NCI-H187 treated with DMSO at 0.1 percent for 48 hours (cell line): ENCODE measurements at regions not wholly inside any gene's neighbourhood (a gene's known extent, or its start where the extent isn't known, plus 50 kb on each side); places are given as distances from the start of the nearest gene placed in this dataset.

ENCODE experiments used
- DNase-seq: peaks from one replicate; lab custom pipeline; 2025; lab: John Stamatoyannopoulos, UW

DNA sequence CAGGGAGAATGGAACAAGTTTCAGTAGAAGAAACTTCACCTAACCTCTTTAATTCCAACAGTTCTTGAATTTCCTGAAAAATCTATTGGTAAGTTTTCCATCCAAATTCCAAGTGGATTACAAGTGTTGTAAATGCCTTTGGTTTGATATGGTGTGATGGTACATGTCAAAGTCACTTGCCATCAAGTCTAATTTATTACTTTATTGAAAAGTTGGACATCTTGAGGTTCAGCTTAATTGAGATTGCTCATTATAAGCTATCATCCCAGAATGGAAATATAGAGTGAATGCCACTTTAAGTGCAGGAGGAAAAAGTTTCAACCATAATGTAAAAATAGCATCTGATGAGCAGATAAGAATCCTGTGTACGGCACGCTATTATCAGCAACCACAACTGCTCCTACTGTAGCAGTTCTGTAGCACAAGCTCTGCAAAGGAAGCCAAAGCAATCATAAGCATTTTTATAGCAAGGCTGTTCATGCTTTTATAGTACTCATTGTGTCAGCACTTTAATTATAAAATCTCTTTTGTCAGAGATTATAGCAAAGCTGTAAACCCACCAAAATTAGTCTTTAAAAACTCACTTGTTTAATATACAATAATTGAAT, 991.8 kb upstream of the PHF14 start:
- DNase-seq, result no peak

DNA sequence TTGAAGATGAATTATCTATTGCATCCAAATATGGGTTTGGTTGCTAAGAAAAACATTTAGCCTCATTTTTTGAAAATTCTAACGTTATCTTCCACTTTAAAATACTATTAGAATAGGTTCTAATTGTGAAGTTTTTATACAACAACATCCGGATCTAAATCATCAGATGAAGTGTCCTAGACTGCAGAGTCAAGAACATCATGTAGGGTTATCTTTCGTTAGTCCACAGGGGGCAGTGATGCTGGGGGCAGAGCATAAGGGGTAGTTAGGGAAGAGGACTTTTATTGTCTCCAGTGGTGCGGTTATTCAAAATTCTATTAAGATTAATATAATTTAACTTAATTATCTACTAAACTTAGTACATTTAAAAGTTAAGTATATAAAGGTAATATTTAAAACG, 990.6 kb upstream of the PHF14 start:
- DNase-seq, result no peak

DNA sequence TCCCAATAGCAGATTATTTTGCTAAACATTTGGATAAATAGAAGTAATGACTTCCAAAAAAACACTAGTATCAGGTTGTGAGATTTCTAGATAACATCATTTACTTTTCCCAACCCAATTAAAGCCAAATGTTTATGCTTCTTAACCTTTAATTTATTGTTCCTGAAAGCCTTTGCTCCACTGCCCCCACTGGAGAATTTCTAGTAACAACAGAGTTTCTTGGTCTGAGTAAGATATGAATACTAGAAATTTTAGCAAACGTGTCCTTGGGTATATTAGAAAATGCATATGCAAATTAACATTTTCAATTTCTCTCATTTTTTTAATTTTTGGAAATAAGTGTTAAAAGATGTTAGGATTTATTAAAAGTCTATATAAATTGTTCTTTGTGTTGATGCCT, 958.0 kb upstream of the PHF14 start:
- DNase-seq, result no peak

DNA sequence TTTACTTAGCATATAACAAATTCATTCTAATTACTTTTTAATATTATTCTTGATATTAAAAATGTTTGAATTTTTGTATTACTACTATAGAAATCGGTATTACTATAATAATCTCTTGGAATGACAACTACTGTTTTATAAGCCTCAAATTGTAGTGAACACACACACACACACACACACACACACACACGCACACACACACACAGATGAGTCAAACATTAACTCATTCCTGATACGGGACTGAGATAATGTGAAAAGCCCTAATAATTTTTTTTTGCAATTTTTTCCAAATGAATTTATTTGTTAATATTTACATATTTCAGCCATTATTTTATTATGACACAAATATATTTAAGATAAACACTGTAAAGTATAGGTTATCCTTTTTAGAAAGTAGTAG, 951.2 kb upstream of the PHF14 start:
- DNase-seq, result no peak

DNA sequence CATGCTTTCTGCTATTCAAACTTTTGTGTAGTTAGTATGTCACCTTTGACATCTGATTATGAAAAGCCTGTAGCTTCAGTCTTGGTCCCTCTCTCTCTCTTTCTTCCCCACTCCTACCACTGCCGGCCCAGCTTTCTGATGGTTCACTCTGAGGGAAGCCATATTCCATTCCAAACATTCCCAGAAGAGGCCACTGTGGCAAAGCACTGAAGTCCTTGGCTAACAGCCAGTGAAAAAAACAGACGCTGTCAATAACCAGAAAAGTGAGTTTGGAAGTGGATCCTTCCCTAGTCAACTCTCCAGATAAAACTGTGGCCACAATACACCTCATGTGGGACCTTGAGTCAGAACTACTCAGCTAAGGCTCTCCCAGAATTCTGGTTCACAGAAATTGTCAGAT, 950.7 kb upstream of the PHF14 start:
- no peak for DNase-seq

DNA sequence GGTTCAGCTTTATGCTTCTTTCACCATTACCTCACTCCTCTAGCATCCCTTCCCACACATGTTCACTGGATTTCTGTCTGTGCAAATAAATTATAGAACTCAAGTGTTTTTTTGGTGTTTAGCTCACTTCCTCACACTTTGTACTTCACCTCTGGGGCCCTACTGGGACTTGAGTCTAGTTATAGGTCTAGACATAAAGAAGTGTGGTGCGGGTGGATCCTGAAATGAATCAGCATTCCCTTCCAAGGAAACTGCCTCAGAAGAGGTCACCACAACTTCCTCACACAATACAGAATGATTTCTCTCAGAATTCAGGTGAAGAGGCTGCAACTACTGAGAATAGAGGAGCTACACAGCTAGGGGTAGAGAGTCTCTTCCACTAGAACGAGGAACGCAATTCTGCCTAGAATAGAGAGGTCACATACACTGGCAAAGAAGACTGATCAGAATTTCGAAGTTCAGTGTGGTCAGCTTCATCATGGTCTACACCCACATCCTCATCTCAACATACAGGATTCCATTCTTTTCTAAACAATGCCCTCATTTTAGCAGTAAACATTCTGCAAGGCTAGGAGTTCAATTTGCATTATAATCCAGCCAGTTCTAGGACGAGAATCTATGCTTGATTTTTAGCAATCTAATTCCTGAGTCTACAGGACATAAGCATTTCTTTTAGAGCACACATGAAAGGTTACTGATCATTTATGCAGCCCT, 938.7 kb upstream of the PHF14 start:
- DNase-seq, result no peak

DNA sequence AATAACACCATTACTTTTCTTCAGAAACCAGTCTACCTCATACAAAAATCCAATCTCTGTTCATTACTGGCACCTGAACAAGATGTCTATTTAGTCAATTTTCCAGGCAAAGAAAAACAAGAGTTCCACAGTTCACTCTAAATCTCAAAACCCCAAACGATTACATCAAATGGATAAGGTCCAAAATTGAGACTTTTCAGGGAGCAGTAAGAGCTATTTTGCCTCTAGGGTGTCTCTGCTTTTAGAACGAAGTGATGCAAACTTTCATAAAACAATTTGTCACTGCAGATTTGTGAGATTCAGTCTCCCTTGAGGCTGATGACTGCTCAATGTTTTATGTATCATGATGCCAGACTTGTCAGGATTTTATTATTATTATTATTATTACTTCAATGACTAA, 937.0 kb upstream of the PHF14 start:
- DNase-seq, result no peak

DNA sequence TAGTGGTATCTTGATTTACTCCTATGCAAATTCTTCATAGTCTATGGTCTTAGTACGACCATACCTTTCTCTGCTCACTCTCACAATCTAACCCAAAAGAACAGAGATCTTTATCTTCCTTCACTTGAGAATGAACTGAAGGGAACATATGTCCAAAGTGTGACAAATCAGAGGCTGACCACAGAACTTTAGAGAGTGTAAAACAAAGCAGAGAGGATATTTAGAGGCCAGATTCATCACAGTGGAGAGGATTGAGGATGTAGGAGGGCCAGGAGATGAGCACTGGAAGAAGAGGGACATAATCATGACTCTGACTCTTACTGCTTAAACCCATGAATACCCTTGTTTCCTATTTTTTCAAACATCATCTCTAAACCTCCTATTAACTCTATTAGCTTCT, 935.3 kb upstream of the PHF14 start:
- no peak for DNase-seq

DNA sequence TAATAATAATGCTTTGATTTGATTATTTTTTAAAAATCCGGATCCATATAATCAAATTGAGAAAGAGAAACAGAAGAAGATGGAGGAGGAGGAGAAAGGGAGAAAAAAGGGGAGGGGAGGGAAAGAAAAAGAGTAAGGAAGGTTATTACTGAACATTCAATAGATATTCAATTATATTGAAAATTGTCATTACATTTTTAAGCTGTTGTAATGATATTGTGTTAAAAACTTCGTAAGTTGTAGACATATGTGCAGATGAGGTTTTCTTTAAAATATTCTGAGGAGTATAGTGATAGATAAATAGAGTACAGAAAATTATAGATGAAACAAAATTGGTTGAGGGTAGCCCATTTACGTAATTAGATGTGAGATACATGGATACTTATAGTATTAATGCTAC, 933.0 kb upstream of the PHF14 start:
- DNase-seq, result no peak

DNA sequence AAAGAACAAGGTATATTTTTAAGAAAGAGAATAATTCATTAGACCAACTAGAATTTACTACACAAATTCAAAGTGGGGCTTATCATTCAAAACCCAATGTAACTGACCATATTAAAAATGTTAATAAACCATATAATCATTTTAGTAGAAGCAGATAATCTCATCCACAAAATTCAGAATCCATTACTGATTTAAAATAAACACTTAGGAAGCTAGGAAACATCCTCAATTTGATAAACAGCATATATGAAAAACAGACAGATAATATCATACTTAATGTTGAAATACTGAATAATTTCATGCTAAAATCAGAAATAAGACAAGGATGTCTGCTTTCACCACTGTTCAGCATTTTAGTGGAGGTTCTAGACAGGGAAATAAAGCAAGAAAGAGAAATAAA, 902.8 kb upstream of the PHF14 start:
- DNase-seq, result no peak

DNA sequence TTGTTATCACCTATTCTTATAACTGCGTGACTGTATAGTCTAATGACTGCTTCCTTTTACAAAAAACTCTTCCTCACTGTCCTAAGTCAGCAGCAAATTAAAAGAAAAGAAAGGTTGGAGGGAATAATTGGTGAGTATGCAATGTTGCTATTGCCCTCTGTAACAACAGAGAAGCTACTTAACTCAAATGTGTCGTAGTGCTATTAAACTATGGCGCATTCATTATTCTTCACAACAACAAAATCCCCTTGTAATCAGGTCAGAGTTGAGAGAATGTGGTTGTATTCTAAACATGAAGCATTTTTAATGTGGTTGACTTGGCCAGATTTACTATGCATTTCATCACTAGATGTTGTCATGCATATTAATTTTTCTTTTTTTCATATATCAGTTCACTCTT, 897.8 kb upstream of the PHF14 start:
- DNase-seq, result no peak

DNA sequence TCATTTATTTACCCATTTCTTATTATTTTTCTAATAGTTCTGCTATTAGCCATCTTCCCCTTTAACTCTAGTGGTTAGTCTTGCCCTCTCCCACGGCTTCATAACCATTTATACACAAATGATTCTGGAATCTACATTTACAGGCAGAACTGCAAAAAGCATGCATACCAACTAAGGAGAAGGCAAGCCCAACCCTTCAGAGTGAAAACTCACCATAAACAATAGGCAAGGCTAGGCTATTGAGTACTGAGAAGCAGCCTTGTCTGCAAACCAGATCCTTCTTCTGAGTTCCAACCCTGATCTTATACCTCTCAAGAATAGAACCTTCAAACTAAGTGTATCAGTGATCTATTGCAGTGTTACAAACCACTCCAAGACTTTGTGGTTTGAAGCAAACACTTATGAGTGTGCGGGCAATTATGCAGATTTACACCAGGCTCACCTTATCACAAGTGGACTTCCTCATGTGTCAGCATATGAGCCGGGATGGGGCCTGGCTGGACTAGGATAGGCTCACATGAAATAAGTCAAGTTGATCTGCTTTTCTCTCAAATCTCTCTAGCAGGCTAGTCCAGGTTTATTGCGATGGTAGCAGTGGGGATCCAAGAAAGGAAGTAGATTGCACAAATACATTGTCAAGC, 896.9 kb upstream of the PHF14 start:
- no peak for DNase-seq

DNA sequence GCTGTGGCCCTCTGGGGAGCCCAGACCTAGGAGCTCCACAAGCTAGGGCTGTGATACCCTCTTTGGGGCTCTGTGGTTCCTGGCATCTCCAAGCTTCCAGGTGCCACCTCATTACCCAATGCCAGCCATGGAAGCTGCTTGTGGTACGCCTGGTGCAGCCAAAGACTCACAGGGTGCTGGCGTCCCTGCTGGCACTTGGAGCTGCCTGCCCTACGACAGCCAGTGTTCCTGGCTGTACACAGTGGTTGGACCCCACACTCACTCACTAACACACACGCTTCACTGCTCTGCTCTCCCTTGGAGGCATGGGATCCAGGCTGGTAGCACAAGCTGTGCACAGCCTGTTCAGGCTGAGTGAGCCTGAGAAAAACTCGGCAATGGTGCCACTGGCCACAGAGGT, 894.1 kb upstream of the PHF14 start:
- DNase-seq, result no peak

DNA sequence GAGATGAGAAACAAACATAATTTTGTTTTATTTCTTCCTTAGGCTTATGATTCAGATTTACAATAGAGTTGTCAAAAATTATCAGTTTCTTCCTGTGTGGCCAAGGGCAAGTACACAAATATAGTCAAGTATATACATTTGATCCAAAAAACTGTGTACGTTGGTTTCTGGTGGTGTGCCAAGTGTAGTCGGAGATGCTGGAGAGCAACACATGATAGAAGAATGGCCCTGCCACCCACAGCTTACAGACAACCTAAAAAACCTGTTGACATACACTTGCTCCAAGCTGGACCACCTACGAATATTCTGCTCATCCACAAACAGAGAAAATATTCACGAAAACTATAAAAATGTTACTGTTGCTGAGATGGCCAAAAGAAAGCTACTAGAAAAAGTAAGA, 890.8 kb upstream of the PHF14 start:
- DNase-seq, result no peak

DNA sequence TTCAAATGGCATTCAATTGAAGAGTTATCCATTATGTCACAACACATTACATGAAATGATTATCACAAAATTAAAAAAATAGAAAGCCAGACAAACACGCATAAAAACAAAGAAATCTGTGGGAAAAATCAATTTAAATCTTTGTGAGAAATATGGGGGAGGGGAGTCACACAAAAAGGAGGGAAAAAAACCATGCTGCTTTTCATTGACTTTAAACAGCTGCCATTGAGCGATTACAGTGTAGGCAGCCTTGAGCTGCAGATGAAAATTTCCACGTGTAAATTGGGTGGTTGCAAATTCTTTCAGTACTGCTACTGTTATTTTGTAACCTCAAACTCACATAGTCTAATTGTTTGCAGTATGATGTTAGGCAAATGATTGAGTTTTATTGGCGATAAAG, 889.9 kb upstream of the PHF14 start:
- no peak for DNase-seq

DNA sequence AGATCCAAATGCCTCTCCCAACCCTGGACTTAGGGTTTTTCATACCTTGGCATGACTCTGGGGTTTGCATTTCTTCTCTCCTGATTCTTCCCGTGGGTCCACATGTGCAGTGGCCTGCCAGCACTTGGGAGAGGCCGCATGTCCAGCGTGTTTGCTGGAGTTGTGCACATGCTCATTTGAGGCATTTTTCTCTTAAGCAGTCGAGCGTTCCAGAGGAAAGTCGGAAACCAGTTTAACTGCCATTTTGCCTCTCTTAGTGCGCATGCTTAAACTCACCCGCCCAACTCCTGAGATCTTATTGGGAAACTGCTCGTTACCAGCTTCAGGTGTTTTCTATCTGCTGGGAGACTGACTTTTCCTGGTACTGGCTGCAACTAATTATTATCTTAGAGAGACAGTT, 888.4 kb upstream of the PHF14 start:
- DNase-seq, result no peak

DNA sequence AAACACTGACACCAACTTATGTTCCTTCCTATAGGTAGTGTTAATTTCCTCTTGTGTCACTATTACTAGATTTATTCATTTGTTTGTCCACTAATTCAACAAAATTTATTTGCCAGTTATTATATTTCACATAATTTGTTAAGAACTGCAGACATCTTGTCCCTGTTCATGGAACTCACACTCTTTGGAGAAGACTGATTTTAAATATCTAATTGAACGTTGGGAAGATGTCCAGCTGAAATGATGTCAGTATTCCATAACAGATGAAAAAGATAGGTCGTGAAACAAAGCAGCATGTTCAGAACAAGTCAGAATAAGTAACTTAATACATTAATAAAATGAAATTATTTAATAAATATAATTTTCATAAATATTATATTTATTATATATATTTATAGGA, 873.1 kb upstream of the PHF14 start:
- DNase-seq, result no peak

DNA sequence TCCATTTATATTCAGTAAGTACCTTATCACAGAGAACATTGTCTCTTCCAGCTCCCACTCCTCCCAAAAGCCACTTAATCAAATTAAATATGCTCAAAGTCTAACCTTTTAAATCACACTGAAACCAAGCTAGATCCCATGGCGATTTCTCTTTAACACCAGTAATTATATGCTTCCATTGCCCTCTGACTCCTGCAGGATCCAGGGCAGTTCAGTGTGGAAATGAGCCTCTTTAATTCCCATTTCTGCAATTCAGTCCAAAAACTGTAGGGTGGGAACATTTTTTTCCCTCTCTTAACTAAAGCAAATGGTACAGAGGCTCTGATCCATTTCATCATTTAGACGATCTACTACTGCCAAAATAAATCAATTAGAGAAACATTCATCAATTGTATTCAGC, 872.3 kb upstream of the PHF14 start:
- DNase-seq, result no peak

DNA sequence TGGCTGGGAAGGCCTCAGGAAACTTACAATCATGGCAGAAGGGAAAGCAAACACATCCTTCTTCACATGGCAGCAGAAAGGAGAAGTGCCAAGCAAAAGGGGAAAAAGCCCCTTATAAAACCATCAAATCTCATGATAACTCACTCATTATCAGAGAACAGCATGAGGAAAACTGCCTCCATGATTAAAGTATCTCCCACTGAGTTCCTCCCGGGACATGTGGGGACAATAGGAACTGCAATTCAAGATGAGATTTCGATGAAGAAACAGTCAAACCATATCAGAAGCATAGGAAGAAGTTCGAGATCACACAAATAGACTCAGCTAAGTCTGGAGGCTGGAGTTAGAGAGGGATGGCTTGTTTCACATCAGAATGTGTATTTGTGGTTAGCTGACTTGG, 869.4 kb upstream of the PHF14 start:
- no peak for DNase-seq

DNA sequence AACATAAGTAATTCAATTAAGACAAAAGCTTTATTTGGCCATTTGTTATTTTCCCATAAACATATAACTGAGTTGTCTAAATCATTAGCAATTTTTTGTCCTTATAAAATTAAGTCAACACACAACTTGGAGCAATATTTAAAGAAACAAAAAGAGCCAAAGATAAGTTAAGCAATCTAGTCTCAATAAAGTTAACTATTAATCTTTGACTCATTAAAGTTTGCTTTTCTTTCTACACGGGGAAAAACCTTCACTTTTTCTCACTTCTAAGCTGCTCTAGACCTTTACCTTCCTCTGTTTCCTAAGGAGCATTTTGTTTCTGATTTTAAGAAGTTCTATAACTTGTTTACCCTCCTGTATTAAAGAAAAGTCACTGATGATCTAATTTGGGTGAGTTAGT, 867.1 kb upstream of the PHF14 start:
- no peak for DNase-seq

DNA sequence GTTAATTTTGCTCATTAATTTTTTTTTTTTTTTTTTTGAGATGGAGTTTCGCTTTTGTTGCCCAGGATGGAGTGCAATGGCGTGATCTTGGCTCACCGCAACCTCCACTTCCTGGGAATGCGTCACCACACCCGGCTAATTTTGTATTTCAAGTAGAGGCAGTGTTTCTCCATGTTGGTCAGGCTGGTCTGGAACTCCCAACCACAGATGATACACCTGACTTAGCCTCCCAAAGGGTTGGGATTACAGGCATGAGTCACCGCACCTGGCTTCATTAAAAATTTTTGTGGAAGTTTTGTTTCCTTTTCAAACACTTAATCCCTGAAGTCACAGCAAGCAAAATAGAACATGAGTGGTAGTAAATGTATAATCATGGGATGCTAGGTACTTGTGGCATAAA, 857.2 kb upstream of the PHF14 start:
- DNase-seq, result no peak

DNA sequence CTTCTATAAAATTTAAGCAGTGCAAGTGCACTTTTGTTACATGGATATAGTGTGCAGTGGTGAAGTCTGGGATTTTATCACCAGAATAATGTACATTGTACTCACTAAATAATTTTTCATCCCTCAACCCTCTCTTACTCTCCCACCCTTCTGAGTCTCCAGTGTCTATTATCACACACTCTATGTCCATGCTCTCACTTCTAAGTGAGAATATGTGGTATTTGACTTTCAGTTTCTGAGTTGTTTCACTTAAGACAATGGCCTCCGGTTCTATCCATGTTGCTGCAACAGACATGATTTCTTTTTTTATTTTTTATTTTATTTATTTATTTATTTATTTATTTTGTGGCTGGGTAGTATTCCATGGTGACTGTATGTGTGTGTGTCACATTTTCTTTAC, 855.9 kb upstream of the PHF14 start:
- DNase-seq, result no peak

DNA sequence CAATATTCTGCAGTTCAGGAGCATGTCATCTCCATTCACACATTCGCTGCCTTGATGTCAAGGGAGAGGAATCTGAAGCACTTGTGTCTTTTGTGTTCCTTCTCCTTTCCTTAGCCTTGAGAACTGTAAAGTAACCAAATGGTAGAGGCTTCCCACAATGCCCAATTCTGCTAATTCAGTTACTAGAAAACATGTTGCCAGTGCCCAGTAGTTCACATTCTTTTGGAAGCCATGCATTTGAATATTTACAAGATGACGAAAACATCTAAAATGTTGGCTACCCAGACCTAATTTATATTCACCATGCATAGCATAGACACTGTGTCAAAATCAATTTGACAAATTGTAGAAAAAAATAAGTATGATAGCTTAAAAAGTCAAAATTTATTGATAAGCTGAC, 852.7 kb upstream of the PHF14 start:
- no peak for DNase-seq

DNA sequence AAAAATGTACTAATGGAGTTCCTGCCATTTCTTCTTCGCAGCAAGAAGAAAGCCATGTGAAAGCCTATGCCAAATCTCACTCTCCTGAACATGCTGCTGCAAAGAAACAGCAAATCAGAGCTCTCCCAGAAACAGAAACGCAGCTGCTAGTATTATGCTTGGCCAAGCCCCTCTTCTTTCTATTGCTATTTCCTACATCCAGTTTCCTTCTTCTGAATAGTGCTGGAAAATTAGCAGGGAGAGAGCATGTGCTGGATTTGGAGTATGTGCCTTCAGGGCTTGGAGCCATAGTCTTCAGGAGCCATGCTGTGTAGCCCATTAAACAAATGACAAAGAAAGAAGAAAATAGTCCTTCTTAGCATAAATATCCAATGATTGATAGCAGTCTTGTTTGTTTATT, 852.0 kb upstream of the PHF14 start:
- DNase-seq, result no peak
